Endothelial cell of umbilical vein (primary cell): ENCODE measurements at regions not wholly inside any gene's neighbourhood (a gene's known extent, or its start where the extent isn't known, plus 50 kb on each side); places are given as distances from the start of the nearest gene placed in this dataset.

Source experiments
- BruUV-seq: library from RNA; stranded (reverse); fragments of 400-500 nt; replicated peaks from 2 replicates; lab custom pipeline; 2021; lab: Mats Ljungman, UMichigan
- CTCF ChIA-PET: fragments of 300-600, 350-600 bp; sonication (Branson Sonifier 250); formaldehyde crosslinking; loops from one replicate; lab custom pipeline; 2021; ENCODE audit warnings: antibody characterized with exemption, inconsistent platforms; lab: Charles Lee
- POLR2A ChIA-PET: fragments of 300-600, 350-600 bp; sonication (Branson Sonifier 250); formaldehyde crosslinking; loops from one replicate; lab custom pipeline; 2021; ENCODE audit warnings: antibody characterized with exemption, inconsistent platforms; lab: Charles Lee
- DNase-seq: peaks from one replicate; pipeline ENCODE4 v3.0.0-alpha.2; 2011; ENCODE audit warnings: low read depth, low spot score
- FAIRE-seq: peaks from 2 replicates; lab custom pipeline; 2011; peaks lifted over from hg19 to GRCh38; lab: Jason Lieb, UNC
- H2AFZ ChIP-seq: 2 replicates; pipeline ENCODE4 v1.6.0; 2012; ENCODE audit warnings: low read depth, low read length, control low read depth, inconsistent platforms
- H3K27ac ChIP-seq: 2 replicates; pipeline ENCODE4 v1.5.1; 2011; ENCODE audit warnings: low read depth, mild to moderate bottlenecking, control low read depth, low read length, moderate library complexity; ENCODE audit not compliant: insufficient read depth
- H3K27me3 ChIP-seq, 2 experiments: 2 replicates each; pipeline versions ENCODE4 v1.6.0 to v1.6.1; 2011; ENCODE audit warnings: low read length in 2 of 2, mixed read lengths in 1 of 2; ENCODE audit not compliant: control insufficient read depth in 2 of 2, insufficient read depth in 2 of 2
- H3K36me3 ChIP-seq, 2 experiments: 2 replicates in 1 of 2; 3 replicates in 1 of 2; pipeline ENCODE4 v1.5.1; 2011; ENCODE audit warnings: low read length in 2 of 2, mild to moderate bottlenecking in 1 of 2, moderate library complexity in 1 of 2; ENCODE audit not compliant: control insufficient read depth in 2 of 2, insufficient read depth in 2 of 2; ENCODE audit errors: extremely low read depth in 1 of 2
- H3K4me1 ChIP-seq: 3 replicates; pipeline ENCODE4 v1.5.1; 2011; ENCODE audit warnings: mild to moderate bottlenecking, low read length; ENCODE audit not compliant: control insufficient read depth, insufficient read depth; ENCODE audit errors: extremely low read depth
- H3K4me2 ChIP-seq: 2 replicates; pipeline ENCODE4 v1.6.1; 2011; ENCODE audit warnings: low read length, control low read depth, mixed read lengths; ENCODE audit not compliant: insufficient read depth
- H3K4me3 ChIP-seq, 3 experiments: fragments of 200-600 bp in 1 of 3; sonication (generic), shearing (Covaris generic) in 1 of 3; replicated peaks in 1 of 3; 2 replicates each; pipeline ENCODE4 v1.5.1; 2011 to 2016; ENCODE audit warnings: control low read depth in 3 of 3, low read length in 3 of 3, mild to moderate bottlenecking in 2 of 3, inconsistent platforms in 1 of 3, low read depth in 1 of 3, moderate library complexity in 1 of 3; ENCODE audit not compliant: insufficient read depth in 1 of 3
- H3K79me2 ChIP-seq: 2 replicates; pipeline ENCODE4 v1.6.0; 2012; ENCODE audit warnings: low read length, inconsistent platforms; ENCODE audit not compliant: control insufficient read depth, insufficient read depth
- H3K9ac ChIP-seq: replicated peaks from 2 replicates; pipeline ENCODE3; 2011; ENCODE audit warnings: low read length, control low read depth; ENCODE audit not compliant: insufficient read depth; ENCODE audit errors: extremely low read depth
- H3K9me1 ChIP-seq: replicated peaks from 3 replicates; pipeline ENCODE4 v1.6.0; 2011; ENCODE audit warnings: mild to moderate bottlenecking, low read length; ENCODE audit not compliant: control insufficient read depth, insufficient read depth; ENCODE audit errors: extremely low read depth
- H3K9me3 ChIP-seq: replicated peaks from 2 replicates; pipeline ENCODE4 v1.5.1; 2012; ENCODE audit warnings: low read length, inconsistent platforms; ENCODE audit not compliant: control insufficient read depth, insufficient read depth
- H4K20me1 ChIP-seq: replicated peaks from 2 replicates; pipeline ENCODE3; 2011; ENCODE audit warnings: mild to moderate bottlenecking, low read length; ENCODE audit not compliant: control insufficient read depth, insufficient read depth; ENCODE audit errors: extremely low read depth
- EZH2 ChIP-seq: IDR thresholded peaks from 2 replicates; pipeline ENCODE4 v1.6.1; 2012; ENCODE audit warnings: borderline replicate concordance, low read depth, mild to moderate bottlenecking, moderate library complexity, low read length, inconsistent platforms; ENCODE audit not compliant: severe bottlenecking
- FOS ChIP-seq: IDR thresholded peaks from 2 replicates; pipeline ENCODE4 v1.6.1; 2011; ENCODE audit warnings: mild to moderate bottlenecking, low read length, moderate library complexity, borderline replicate concordance; ENCODE audit not compliant: insufficient read depth
- GATA2 ChIP-seq: IDR thresholded peaks from 2 replicates; pipeline ENCODE4 v1.7.0; 2011; ENCODE audit warnings: low read depth, mild to moderate bottlenecking, moderate library complexity, mixed read lengths, low read length; ENCODE audit not compliant: insufficient read length, insufficient read depth
- JUN ChIP-seq: IDR thresholded peaks from 2 replicates; pipeline ENCODE4 v1.6.1; 2011; ENCODE audit warnings: borderline replicate concordance, low read depth; ENCODE audit not compliant: insufficient read length, insufficient read depth
- MYC ChIP-seq: IDR thresholded peaks from one replicate; pipeline ENCODE4 v1.6.1; 2011; ENCODE audit warnings: mild to moderate bottlenecking, low read depth, low read length
- POLR2A ChIP-seq: IDR thresholded peaks from 2 replicates; pipeline ENCODE4 v1.6.1; 2012; ENCODE audit warnings: low read depth, mild to moderate bottlenecking, control low read depth, low read length
- POLR2AphosphoS5 ChIP-seq: IDR thresholded peaks from 2 replicates; pipeline ENCODE4 v1.6.1; 2012; ENCODE audit warnings: low read depth, mild to moderate bottlenecking, control low read depth, low read length, moderate library complexity; ENCODE audit not compliant: insufficient read depth
- dilution Hi-C: fragments of 300-500 bp; cut with MboI; formaldehyde crosslinking; loops from one replicate; pipeline ENCODE4 v1.15.0; 2019; ENCODE audit warnings: low sequenced_read_pairs; ENCODE audit not compliant: extremely low pct_ligation_motif_present
- intact Hi-C: fragments of 100-400 bp; cut with micrococcal nuclease; formaldehyde crosslinking; loops from one replicate; pipeline ENCODE4 v1.10.0; 2022
- TF ChIP-seq, protein P1 (sequence below): IDR thresholded peaks from 2 replicates; pipeline ENCODE4 v1.6.1; 2011; ENCODE audit not compliant: insufficient read depth, insufficient read length
- TF ChIP-seq, protein P2 (sequence below), 2 donors: IDR thresholded peaks; 1 replicate in 1 of 2; 2 replicates in 1 of 2; pipeline ENCODE4 v1.5.1; 2011; ENCODE audit warnings: low read length in 2 of 2, mild to moderate bottlenecking in 2 of 2, moderate library complexity in 2 of 2, control low read depth in 1 of 2, inconsistent platforms in 1 of 2, low read depth in 1 of 2; ENCODE audit not compliant: insufficient read depth in 1 of 2; ENCODE audit errors: extremely low read depth in 1 of 2

DNA sequence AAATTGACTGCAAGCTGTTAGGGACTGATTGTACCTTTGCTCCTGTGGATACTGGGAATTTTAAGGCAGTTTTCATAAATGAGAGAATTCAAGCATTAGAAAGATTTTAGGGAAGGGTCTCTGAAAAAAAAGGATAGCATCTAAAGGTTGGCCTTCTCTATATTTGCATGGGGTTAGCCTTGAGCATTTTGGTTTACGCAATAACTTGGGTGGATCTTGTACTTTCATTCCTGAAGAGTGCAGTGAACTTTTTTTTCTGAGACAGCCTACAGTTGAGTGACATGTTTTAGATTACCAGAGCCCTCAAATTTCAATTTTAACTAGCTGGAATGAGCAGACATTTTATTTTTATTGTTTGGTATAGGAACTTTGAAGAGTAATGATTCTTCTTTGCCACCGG, 91.6 kb upstream of the NR3C1 start:
- Histone ChIP-seq H3K27me3 (no peaks in the 10 kb centered on the region), H4K20me1 (no peaks in the 10 kb centered on the region), H3K4me1 (peaks cover 3% of the 10 kb centered on the region), H2AFZ (no peak overlapping the region), H3K9me3 (no peaks in the 10 kb centered on the region), H3K9me1 (no peaks in the 10 kb centered on the region), H3K4me3 (no peak overlapping the region), H3K4me2 (no peak overlapping the region), H3K9ac (no peak overlapping the region), H3K27ac (no peak overlapping the region), H3K79me2 (no peaks in the 10 kb centered on the region), H3K36me3 (no peaks in the 10 kb centered on the region)
- ChIA-PET POLR2A (no interaction called here), CTCF (interaction anchor here (0.9 to 2.5 kb wide), 2 partner anchors 10 to 12 kb away, joined by 3 to 7 read pairs; no protein-coding TSS in a partner anchor)
- FAIRE-seq (no peak), DNase-seq (no peak)
- dilution Hi-C loops (no loop called here), intact Hi-C loops (no loop called here)
- no peak for TF ChIP-seq GATA2
- TF ChIP-seq POLR2AphosphoS5, result no peak
- TF ChIP-seq, protein P1, sequence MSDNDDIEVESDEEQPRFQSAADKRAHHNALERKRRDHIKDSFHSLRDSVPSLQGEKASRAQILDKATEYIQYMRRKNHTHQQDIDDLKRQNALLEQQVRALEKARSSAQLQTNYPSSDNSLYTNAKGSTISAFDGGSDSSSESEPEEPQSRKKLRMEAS, result no peak
- TF ChIP-seq, protein P2, sequence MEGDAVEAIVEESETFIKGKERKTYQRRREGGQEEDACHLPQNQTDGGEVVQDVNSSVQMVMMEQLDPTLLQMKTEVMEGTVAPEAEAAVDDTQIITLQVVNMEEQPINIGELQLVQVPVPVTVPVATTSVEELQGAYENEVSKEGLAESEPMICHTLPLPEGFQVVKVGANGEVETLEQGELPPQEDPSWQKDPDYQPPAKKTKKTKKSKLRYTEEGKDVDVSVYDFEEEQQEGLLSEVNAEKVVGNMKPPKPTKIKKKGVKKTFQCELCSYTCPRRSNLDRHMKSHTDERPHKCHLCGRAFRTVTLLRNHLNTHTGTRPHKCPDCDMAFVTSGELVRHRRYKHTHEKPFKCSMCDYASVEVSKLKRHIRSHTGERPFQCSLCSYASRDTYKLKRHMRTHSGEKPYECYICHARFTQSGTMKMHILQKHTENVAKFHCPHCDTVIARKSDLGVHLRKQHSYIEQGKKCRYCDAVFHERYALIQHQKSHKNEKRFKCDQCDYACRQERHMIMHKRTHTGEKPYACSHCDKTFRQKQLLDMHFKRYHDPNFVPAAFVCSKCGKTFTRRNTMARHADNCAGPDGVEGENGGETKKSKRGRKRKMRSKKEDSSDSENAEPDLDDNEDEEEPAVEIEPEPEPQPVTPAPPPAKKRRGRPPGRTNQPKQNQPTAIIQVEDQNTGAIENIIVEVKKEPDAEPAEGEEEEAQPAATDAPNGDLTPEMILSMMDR (IDR thresholded peaks at IDR 0.05; ENCODE audit: extremely low read depth in 1 of 2, insufficient read depth in 1 of 2, low read depth in 1 of 2, low read length in 2 of 2), result no peak
- TF ChIP-seq JUN, result no peak
- TF ChIP-seq POLR2A, result no peak
- no peak for TF ChIP-seq MYC
- no peak for TF ChIP-seq FOS
- no peak for TF ChIP-seq EZH2
- no TSS peak for BruUV-seq
